Stimulated activated CD8-positive, alpha-beta memory T cell treated with anti-CD3 and anti-CD28 coated beads, Interleukin-7, amount 100 ng/mL, for 1 hour (primary cell): ENCODE measurements at regions not wholly inside any gene's neighbourhood (a gene's known extent, or its start where the extent isn't known, plus 50 kb on each side); places are given as distances from the start of the nearest gene placed in this dataset.
"Not testable (repeated sequence)": the region's sequence is repeated elsewhere in the genome, so short reads cannot be mapped to it uniquely, and the experiment has no call there.

Experiments used
- DNase-seq, 2 donors: peaks; one replicate each; pipeline ENCODE4 v3.0.0-alpha.2; 2020; ENCODE audit warnings: low read depth in 2 of 2

DNA sequence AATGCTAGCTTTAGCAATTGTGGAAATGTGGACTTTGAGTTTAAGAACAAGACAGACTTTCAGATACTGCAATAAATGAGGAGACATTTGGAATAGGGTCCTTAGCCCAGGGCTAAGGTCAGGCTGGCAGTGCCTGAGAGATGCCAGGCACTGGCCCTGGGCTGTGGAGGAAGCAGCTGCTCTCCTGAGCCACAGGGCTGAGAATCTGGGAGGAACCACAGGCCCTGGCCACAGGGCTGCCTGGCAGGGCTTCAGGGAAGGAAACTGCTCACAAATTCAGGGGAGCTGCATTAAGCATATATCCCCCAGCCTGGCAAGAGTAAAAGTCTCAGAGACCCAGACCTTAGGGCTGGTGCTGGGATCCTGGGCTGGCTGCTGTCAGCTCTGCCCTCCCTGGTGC, 305.1 kb downstream of the RPIA start:
- DNase-seq, result not testable (repeated sequence)

DNA sequence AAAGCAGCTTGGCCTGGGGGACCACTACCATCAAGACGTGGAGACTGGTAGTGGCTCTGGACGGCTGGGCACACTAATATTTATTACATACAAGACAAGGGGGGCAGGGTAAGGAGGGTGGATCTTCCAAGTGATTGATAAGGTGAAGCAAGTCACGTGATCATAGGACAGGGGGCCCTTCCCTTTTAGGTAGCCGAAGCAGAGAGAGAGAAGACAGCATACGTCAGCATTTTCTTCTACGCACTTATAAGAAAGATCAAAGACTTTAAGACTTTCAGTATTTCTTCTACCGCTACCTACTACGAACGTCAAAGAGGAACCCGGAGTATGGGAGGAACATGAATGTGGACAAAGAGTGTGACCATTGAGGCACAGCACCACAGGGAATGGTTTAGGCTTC, 307.9 kb downstream of the RPIA start:
- DNase-seq, result no peak

DNA sequence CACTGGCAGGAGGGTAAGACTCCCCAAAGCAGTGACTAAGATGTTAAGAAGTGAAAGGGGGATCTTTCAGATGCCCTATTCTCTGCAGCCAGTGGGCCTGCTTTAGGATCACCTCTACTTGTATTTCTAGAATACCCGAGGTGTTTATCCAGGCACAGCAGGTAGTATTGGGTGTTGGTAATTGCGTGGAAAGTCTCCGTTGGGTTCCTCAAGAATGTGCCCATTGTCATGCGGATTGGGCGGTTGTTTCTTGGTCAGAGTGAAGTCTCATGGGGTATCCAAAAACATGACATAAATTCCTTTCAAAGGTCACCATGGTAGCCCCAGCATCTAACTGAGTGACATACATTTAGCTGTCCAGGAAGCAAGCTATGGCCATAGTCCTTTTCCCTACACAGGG, 308.8 kb downstream of the RPIA start:
- DNase-seq, result no peak

DNA sequence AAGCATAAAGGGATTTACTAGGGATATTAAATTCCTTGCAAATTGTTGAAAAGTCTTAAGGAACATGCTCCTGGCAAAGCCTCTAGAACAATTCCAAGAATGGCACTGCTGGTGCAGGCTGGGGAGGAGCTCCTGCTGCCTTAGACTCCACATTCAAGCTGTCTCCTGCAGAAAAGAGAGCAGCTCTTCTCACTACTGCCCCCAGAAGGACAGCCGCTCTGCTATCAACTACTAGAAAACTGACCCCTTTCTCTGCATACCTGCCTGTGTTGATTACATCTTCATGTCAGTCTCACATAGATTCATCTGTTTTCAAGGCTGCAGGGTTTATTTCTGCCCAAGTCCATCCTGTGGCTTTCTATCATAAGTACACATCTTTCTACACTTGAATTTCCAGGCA, 312.8 kb downstream of the RPIA start:
- not testable (repeated sequence) for DNase-seq

DNA sequence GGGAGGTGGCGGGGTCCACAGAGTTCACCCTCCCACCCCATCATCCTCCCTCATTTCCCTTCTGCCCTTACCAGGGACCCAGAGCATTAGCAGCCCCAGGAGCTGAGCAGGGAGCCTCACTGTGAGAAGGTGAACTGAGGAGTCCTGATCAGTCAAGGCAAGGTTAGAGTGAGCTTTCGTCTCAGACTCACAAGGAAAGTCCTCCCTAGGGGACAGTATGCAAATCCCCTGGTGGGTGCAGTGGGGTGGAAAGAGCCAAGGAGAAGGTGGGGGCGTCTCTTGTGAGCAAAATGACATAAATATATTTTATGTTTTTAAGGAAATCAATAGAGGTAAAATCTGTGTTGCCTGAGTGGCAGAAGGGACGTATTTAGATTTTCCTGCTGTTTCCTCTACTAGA, 329.1 kb downstream of the RPIA start:
- not testable (repeated sequence) for DNase-seq

DNA sequence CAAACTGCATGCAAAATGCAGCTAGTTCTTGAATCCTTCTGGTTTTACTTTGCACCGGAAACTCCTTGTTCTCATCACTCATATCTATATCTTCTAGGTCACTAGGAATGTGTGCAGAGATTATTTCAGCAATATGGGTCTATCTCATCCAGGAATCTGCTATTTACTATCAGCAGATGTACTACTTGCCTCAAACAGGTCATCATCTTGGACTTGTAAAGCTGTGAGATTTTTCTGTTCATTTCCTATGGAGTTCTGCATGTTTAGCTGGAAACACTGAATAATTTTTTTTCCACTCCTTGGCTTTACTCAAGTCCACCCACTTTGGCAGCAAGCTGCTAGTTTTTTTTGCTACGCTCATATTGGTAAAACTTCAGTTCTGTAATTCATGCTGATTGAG, 334.8 kb downstream of the RPIA start:
- not testable (repeated sequence) for DNase-seq

DNA sequence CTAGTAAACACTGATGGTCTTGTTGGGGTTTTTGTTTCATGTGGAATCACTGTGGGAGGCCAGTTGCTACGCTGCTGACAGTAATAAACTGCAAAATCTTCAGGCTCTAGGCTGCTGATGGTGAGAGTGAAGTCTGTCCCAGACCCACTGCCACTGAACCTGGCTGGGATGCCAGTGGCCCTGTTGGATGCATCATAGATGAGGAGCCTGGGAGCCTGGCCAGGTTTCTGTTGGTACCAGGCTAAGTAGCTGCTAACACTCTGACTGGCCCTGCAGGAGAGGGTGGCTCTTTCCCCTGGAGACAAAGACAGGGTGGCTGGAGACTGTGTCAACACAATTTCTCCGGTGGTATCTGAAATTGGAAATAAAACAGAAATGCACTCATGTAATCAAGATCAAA, 335.6 kb downstream of the RPIA start:
- not testable (repeated sequence) for DNase-seq

DNA sequence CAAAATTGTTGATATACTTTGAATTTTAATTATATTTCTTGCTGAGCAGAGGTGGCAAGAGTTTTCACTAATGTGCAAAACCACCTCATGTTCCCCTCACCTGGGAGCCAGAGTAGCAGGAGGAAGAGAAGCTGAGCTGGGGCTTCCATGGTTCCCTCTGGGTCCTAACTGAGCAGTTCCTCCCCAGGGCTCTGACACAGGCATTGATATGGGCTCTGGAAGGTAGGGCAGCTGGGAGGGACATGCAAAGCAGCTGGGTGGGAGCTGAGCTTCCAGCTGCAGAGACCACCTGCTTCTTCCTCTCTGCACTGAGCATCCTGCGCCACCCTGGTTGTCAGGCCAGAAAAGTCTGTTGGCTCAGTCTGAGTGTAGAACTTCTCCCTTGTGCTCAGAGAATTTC, 336.1 kb downstream of the RPIA start:
- DNase-seq, result not testable (repeated sequence)

DNA sequence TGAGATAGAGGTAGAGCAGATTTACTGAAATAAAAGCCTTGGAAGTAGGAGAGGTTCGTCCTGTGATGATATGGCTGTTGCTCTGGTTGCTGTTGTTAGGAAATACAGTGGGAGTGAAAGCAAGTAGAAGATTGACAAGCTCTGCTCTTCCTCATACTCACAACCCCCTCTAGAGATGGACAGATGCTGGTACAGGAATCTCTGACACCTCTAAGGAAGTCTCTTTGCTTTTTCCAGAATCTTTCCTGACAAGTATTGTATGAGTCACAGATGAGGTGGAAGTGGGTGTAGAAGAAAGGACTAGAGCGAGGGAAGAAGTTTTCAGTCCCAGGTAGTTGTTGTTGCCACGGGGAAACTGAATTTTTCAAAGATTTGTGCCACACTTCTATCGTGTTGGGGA, 337.8 kb downstream of the RPIA start:
- DNase-seq, result not testable (repeated sequence)

DNA sequence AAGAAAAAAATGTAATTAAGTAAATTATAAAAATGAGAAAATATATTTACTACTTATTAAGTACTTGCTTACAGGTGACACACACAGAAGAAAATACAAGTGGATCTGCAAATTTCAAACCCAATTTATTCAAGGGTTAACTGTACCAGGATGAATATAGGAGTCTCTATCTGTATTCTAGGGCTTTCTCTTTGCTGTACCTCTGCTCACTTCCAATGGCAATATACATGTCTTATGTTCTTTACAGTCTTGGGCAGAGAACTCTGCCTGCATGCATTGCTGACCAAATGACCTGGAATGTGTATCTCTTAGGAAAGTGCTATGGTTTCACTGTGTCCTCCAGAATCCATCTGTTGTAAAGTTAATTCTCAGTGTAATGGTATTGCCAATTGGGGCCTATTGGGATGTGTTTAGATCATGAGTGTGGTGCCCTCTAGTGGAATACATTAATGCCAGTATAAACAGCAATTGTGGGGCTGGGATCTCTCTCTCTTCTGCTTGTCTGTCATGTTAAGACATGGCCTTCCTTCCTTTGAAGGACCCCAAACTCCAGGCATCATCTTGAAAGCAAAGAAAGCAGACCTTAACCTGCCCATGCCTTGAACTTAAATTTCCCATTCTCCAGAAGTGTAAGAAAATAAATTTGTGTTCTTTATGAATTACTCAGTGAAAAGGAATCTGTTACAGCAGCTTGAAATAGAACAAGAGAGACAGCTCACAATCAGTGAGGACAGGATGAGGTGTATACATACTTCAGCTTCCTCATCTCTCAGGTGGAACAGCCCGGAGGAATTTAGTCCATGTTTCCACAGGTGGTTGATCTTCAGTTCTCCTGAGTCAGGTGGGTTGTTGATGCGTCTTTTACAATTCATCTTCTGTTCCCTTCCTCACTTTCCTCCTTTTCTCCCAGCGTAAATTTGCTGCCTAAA, 356.9 kb downstream of the RPIA start:
- not testable (repeated sequence) for DNase-seq

DNA sequence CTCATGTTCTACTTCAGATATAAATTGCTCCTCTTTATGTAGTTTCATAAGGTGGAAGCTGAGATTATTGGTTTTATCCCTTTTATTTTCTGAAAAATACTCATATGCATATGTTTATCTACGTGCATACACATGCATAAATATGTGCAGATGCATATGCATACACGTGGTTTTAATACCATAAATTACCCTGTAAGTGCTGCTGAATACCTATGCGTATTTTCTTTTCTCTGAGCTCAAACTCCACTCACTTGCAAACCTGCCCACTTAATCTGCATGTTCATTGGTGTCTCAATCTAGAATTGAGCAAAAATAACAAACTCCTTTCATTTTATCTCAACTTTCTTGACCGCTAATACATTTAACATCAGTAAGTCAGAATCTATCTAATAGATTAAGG, 367.1 kb downstream of the RPIA start:
- not testable (repeated sequence) for DNase-seq

DNA sequence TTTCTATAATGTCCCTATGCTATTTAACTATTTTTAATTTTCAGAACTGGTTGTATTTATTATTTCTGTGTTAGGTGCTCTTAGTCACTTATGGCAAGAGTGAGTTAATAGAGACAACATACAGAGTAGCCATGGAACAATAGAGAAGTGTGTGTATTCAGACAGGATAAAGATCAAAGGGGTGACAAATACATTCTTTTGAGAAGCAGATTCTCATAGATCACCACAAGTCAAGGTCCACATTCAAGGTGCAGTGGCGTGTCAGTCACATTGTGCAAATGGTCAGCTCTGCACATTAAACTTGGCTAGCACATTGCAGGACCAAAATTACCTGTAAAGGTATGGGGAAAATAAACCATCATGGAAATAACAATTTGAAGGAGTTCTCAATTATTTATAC, 369.7 kb downstream of the RPIA start:
- not testable (repeated sequence) for DNase-seq

DNA sequence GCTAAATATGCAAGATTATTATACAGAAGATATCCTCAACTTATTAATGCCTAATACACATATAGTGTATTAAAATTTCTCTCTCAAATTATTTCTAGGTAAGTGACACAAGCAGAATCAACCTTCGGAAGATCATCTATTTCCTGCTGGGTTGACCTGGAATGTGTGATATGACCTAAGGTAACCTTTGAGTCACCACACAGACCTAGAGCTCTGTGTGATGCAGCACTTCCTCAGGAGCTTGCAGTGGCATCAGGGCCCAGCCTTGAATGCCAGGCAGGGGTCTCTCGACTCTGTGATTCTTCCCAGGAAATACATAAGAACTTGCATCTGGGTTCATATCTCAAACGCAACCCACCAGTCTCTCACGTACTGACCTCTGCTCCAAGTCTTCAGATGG, 385.3 kb downstream of the RPIA start:
- DNase-seq, result not testable (repeated sequence)

DNA sequence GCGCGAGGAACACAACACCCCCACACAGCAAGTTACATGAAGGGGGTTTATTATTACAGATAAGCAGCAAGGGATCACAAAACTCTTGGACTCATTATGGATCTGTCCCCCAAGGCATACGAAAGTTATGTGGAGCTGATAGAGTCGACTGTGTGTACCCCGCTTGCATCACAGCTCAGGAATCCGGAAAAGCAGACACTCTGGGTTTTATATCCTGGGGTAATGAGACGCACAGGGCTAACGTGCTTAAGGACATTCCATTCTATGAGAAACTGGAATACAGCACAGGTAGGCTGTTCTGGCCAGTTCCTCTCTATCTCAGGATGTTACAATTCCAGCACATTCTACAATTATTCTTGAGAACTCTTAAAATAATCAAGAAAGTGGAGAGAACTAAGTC, 401.4 kb downstream of the RPIA start:
- not testable (repeated sequence) for DNase-seq

DNA sequence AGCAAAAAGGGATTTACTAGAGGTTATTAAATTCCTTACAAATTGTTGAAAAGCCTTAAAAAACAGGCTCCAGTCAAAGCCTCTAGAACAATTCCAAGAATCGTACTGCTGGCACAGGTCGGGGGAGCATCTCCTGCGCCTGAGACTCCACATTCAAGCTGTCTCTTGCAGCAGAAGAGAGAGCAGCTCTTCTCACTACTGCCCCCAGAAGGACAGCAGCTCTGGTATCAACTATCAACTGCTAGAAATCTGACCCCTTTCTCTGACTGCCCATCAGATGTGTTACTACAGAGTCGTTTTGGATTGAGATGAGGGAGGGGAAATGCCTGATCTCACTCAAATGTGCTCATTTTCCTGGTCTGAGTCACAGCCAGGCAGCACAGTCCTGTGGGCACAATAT, 403.6 kb downstream of the RPIA start:
- DNase-seq, result not testable (repeated sequence)

DNA sequence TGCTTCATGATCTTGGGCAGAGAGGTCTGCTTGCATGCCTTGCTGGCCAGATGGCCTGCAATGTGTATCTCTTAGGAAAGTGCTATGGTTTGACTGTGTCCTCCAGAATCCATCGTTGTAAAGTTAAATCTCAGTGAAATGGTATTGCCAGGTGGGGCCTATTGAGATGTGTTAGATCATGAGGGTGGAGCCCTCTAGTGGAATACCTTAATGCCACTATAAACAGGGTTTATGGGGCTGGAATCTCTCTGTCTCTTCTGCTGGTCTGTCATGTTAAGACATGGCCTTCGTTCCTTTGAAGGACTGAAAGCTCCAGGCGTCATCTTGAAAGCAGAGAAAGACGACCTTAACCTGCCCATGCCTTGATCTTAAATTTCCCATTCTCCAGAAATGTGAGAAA, 411.1 kb downstream of the RPIA start:
- not testable (repeated sequence) for DNase-seq

DNA sequence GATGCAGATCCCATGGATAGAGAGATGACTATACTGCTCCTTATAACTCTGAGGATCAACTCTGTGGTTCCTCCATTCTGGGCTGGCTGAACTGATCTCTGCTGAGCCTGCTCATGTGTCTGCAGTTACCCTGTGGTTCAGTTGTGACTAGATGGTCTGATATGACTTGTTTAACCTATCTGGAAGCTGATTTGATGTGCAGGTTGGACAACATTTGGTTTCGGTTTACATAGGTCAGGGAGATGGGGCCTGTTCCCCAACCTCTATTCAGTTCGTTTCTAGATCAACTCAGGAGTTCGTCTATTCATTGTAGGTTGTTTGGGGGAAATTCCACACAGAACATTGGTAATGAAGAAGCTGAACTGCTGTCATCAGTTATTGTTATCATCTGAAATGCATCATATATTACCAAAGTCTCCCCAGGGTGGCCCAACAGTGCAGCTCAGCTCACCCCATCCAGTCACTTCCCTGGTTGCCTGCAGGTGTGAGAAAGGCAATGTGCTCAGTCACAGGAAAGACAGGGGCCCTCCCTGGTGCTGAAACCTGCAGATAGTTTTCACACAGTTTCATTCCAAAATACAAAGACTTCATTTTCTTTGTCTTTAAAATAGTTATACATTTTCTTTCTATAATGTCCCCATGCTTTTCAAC, 415.0 kb downstream of the RPIA start:
- not testable (repeated sequence) for DNase-seq

DNA sequence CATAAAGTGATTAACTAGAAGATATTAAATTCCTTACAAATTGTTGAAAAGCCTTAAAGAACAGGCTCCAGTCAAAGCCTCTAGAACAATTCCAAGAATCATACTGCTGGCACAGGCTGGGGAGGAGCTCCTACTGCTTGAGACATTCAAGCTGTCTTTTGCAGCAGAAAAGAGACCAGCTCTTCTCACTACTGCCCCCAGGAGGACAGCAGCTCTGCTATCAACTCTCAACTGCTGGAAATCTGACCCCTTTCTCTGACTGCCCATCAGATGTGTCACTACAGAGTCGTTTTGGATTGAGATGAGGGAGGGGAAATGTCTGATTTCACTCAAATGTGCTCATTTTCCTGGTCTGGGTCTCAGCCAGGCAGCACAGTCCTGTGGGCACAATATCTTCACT, 421.0 kb downstream of the RPIA start:
- DNase-seq, result not testable (repeated sequence)

DNA sequence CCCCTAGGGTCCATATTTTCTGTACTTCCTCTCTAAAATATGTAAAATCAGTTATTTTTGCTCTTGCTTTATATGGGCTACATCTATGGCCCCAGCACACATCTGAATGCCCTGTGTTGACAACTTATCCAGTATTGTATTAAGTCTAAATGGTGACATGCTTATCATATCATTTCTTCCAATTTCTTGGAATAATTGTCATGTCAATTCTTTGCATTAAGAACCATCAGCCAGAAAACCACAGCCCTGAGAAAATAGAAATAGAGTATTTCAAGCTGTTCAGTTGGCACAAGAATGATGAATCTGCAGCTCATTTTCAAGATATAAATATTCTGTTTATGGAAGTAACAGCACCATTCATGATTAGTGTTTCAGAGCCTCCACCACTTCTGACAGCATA, 421.8 kb downstream of the RPIA start:
- DNase-seq, result not testable (repeated sequence)

DNA sequence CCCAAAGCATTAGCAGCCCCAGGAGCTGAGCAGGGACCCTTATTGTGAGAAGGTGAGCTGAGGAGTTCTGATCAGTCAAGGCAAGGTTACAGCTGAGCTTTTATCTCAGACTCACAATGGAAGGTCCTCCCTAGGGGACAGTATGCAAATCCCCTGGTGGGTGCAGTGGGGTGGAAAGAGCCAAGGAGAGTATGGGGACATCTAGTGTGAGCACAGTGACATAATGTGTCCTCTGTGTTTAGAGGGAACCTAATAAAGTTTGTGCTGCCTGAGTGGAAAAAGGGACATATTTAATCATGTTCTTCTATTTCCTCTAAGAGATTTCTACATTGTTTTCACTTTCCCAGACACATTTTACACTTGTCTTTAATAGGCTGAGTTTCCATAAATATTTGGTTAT, 438.0 kb downstream of the RPIA start:
- not testable (repeated sequence) for DNase-seq

DNA sequence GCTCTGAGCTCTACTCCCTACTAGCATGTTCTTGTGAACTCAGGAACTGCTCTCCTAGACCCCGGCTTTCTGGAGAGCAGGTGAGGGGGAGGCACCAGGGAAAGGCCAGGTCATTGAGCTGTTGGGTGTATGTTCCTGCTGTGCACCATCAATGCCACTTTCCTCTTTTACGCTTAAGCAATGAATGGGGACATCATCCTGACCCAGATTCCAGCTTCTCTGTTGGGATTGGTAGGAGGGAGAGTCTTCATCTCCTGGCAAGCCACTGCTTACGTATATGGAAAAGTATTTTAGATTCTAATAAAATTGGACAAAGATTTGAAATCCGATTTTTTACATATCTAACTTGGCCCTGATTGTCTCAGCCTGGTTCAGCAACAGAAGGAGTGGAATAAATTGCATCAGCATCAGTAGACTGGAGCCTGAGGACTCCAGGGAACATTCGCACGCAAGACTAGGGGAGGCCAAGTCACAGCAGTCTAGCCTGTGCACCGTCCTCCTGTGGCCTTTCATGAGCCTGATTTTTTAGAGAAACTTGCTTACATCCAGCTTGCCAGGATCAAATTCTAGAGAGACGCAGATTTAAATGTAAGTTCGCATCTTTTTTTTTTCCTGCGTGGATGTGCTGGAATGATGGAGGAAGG, 439.3 kb downstream of the RPIA start:
- not testable (repeated sequence) for DNase-seq

DNA sequence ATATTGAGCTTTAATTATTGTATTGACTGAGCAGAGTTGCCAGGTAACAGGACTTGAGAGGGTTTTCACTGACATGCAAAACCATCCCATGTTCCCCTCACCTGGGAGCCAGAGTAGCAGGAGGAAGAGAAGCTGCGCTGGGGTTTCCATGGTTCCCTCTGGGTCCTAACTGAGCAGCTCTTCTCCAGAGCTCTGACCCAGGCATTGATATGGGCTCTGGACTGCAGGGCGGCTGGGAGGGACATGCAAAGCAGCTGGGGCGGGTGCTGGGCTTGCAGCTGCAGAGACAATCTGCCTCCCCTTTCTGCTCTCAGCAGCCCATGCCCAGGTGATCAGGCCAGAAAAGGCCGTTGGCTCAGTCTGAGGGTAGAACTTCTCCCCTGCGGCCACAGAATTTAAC, 451.5 kb downstream of the RPIA start:
- DNase-seq, result not testable (repeated sequence)
